VCaP (cell line): ENCODE measurements at regions not wholly inside any gene's neighbourhood (a gene's known extent, or its start where the extent isn't known, plus 50 kb on each side); places are given as distances from the start of the nearest gene placed in this dataset.

Source experiments
- H3K27ac ChIP-seq: fragments of 450-650 bp; 2 replicates; pipeline ENCODE4 v1.5.1; 2017
- CTCF ChIP-seq: fragments of 450-650 bp; conservative IDR thresholded peaks from 2 replicates; pipeline ENCODE4 v1.5.1; 2017; ENCODE audit warnings: mild to moderate bottlenecking, moderate library complexity

- no peak for TF ChIP-seq CTCF
- no peak overlapping the region for H3K27ac ChIP-seq
These were observed 186.6 kb downstream of the CENPW start for GRCh38 chr6:126526547-126526946.

GRCh38 chr6:126526996-126527606 lies 187.2 kb downstream of the CENPW start:
- no peak overlapping the region for H3K27ac ChIP-seq
- TF ChIP-seq CTCF, result no peak

- TF ChIP-seq CTCF, result no peak
- no peak overlapping the region for H3K27ac ChIP-seq
These were observed 189.9 kb downstream of the CENPW start for GRCh38 chr6:126529637-126530362.

GRCh38 chr6:126530775-126531174 lies 190.9 kb downstream of the CENPW start:
- TF ChIP-seq CTCF, result no peak
- H3K27ac ChIP-seq, result no peak overlapping the region

GRCh38 chr6:126531286-126531685 lies 191.4 kb downstream of the CENPW start:
- no peak overlapping the region for H3K27ac ChIP-seq
- no peak for TF ChIP-seq CTCF

- no peak overlapping the region for H3K27ac ChIP-seq
- TF ChIP-seq CTCF, result no peak
These were observed 191.9 kb downstream of the CENPW start for GRCh38 chr6:126531840-126532239.

- TF ChIP-seq CTCF, result no peak
These were observed 194.5 kb downstream of the CENPW start for GRCh38 chr6:126534401-126534800.

More at GRCh38 chr6:126534401-126534800, 194.5 kb downstream of the CENPW start:
- H3K27ac ChIP-seq, result no peak overlapping the region
